ENCODE measurements at regions not wholly inside any gene's neighbourhood (a gene's known extent, or its start where the extent isn't known, plus 50 kb on each side); places are given as distances from the start of the nearest gene placed in this dataset.

GRCh38 chr1:88291611-88292354, 392.3 kb upstream of the PKN2 start:
- no peak for TF ChIP-seq ZNF8 (CRISPR knock-in tag; IDR thresholded peaks at IDR 0.05)
- no peak for TF ChIP-seq POU6F1 (CRISPR knock-in tag; IDR thresholded peaks at IDR 0.05; ENCODE audit: borderline replicate concordance, low read depth)
- no peak for TF ChIP-seq ZFP30 (CRISPR knock-in tag; IDR thresholded peaks at IDR 0.05)
- TF ChIP-seq CSDC2 (CRISPR knock-in tag; IDR thresholded peaks at IDR 0.05) = no peak
- TF ChIP-seq GLIS3 (CRISPR knock-in tag; IDR thresholded peaks at IDR 0.05) = no peak
- TF ChIP-seq PPARA (CRISPR knock-in tag; IDR thresholded peaks at IDR 0.05; ENCODE audit: borderline replicate concordance) = no peak
- TF ChIP-seq PATZ1 (CRISPR knock-in tag; IDR thresholded peaks at IDR 0.05; ENCODE audit: borderline replicate concordance) = no peak
- no peak for TF ChIP-seq BACH2 (CRISPR knock-in tag; IDR thresholded peaks at IDR 0.05; ENCODE audit: borderline replicate concordance)
- TF ChIP-seq CSRNP3 (CRISPR knock-in tag; IDR thresholded peaks at IDR 0.05) = no peak
- TF ChIP-seq ZNF70 (CRISPR knock-in tag; IDR thresholded peaks at IDR 0.05) = no peak
- no peak for TF ChIP-seq ZC3H10 (CRISPR knock-in tag; IDR thresholded peaks at IDR 0.05)
